Fibroblast of mammary gland (primary cell): ENCODE measurements at regions not wholly inside any gene's neighbourhood (a gene's known extent, or its start where the extent isn't known, plus 50 kb on each side); places are given as distances from the start of the nearest gene placed in this dataset.
A peak's percentile ranks its signal among the peaks of the same experiment; 100 is the strongest.

ENCODE experiments used
- DNase-seq: peaks from one replicate; pipeline ENCODE4 v3.0.0-alpha.2; 2010; ENCODE audit warnings: low read depth
- H3K4me3 ChIP-seq: 2 replicates; pipeline ENCODE4 v1.5.1; 2011; ENCODE audit warnings: low read depth, mild to moderate bottlenecking, low read length, moderate library complexity; ENCODE audit not compliant: control insufficient read depth
- CTCF ChIP-seq: conservative IDR thresholded peaks from 2 replicates; pipeline ENCODE4 v1.5.1; 2011; ENCODE audit warnings: low read depth, low read length, inconsistent platforms; ENCODE audit not compliant: control insufficient read depth, insufficient read depth

GRCh38 chr6:25005010-25005409, 69.2 kb upstream of the RIPOR2 start:
- TF ChIP-seq CTCF, result no peak
- no peak for DNase-seq
- no peak overlapping the region for H3K4me3 ChIP-seq

- H3K4me3 ChIP-seq, result no peak overlapping the region
- no peak for DNase-seq
- no peak for TF ChIP-seq CTCF
Observed at GRCh38 chr6:25006075-25006474, 70.3 kb upstream of the RIPOR2 start.

- peak; percentile 83 for DNase-seq
- no peak for TF ChIP-seq CTCF
- H3K4me3 ChIP-seq, result no peak overlapping the region
Observed at GRCh38 chr6:25006565-25007001, 70.8 kb upstream of the RIPOR2 start.

- no peak for DNase-seq
- no peak overlapping the region for H3K4me3 ChIP-seq
- TF ChIP-seq CTCF, result no peak
Observed at GRCh38 chr6:25007269-25007699, 71.5 kb upstream of the RIPOR2 start.

GRCh38 chr6:25008707-25009392, 73.1 kb upstream of the RIPOR2 start:
- no peak for TF ChIP-seq CTCF
- DNase-seq, result no peak
- H3K4me3 ChIP-seq, result no peak overlapping the region

GRCh38 chr6:25009393-25009710, 73.6 kb upstream of the RIPOR2 start:
- no peak overlapping the region for H3K4me3 ChIP-seq

More at GRCh38 chr6:25009393-25009710, 73.6 kb upstream of the RIPOR2 start:
- DNase-seq, result no peak
- TF ChIP-seq CTCF, result no peak
